EH (cell line): ENCODE measurements at regions not wholly inside any gene's neighbourhood (a gene's known extent, or its start where the extent isn't known, plus 50 kb on each side); places are given as distances from the start of the nearest gene placed in this dataset.

Experiments
- DNase-seq: peaks from one replicate; pipeline ENCODE4 v3.0.0-alpha.2; 2015; ENCODE audit warnings: low read depth

DNA sequence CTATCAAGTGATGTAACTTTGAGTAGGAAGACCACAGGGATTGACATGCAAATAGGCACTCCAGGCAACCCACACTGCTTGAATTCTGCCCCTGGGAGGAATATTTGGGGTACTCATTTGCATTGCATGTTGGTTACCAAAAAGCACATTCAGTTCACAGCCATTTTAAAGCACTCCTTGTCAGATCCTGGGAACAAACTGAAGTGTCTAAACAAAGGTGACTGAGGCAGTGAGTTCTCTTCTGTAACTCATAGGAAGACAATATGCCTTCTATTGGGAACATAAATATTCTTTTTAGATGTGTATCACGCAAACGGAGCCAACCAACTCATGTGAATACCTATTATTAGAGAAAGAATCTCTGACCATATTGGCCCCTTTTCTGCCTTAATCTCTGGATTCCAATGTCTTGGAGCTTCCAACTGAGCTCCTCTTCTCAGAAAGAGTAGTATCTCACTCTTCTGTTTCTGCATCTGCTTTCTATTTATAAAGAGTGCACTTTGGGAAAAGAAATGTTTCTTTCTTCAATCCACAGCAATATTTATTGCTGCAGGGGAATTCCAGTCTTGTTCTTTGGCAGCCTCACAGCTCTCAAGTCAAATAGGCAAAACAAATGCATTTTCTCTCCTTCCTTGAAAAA is 125.7 kb upstream of the NBEA start:
- DNase-seq: peak; percentile 66

DNA sequence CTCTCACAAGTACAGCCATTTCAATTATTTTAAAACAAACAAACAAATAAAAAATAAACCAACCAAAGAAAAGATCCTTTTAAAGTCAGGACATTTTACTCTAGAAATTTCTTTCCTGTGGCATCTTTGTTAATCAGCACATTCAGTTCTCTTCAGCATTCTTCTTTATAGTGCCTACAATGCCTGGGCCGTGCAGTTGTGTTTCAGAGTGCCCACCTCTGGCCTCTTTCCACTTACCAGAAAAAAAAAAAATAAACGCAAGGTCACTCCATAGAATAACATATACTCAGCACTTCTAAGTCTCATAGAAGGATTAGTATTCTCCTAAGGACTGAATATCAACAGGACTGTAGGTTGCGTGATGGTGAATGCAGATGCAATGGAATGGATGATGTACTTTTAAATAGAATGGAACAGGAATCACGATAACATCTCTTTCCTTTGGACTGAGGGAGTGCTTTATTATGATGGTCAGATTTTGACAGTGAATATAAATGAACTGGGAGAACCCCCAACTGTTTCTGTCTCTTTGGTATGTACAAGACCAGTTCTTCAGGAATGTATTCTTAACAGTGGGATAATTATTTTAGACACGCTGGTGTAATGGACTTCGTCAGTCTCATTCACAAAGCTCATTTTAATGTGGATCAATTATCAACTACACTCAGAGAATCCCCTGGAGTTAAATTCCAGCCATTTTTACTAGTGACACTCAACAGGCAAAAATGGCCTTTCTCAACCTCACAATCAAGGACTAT is 125.0 kb upstream of the NBEA start:
- peak; percentile 71 for DNase-seq

DNA sequence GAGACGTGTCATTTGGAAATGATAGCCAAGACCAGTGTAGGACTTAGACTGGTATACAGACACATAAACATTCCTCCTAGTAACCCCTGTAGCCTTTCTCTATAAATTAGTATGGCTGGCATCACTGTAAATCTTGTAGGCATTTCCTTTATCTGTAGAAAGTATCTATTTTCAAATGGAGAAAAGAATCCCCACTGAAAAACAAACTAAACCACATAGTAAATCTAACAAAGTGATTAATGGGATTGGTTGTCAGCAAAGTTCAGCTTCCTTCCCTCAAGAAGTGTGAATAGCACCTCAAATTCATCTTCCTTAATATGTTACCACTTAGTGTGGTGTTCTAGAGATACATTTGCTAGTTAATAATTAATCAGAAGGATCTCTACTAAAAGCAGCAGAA is 119.4 kb upstream of the NBEA start:
- DNase-seq: peak; percentile 5

DNA sequence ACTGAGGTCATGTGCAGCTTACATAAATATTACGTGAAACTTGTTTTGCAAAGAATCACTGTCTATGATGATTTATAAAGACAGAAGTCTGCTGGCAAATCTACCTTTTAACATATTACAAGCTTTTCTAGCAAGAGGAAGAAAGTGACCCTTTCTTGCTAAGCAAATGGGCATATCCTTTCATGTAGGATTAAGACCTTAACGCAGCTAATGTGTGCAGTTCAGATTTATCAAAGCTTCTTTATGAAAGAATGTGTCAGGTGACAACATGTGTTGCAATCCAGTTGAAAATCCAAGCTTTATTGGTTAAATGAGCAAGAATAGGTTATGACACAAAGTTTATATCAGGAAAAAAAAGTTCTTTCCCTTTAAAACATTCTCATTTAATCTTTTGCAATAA is 115.6 kb upstream of the NBEA start:
- DNase-seq: no peak

DNA sequence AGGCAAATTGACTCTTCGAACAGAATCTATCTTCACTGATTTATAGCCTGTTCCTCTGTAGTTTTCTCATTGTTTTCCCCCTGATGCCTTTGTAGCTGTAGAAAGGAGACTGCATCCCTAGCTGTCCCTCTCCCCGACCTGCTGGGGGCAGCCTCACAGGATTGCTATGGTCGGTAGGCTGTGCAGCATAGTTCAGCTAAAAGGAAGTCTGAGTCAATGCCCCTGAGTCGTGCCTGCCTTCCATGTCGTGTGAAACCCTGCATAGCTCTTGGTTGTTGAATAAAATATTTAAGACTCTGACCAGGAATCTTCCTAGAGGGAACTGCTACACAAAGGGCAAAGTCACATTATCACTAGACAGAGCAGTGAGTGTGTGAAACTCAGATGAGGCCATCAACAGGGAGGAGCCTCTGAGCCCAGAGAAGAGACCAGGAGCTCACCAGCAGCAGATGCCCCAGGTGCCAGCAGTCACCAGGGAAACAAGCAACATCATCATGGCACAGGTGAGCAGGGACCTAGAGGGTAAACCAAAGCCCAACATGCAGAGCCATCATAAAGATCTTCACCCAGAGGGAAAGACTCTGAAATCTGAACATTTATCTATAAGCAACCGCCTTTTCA is 108.4 kb upstream of the NBEA start:
- peak; percentile 64 for DNase-seq

DNA sequence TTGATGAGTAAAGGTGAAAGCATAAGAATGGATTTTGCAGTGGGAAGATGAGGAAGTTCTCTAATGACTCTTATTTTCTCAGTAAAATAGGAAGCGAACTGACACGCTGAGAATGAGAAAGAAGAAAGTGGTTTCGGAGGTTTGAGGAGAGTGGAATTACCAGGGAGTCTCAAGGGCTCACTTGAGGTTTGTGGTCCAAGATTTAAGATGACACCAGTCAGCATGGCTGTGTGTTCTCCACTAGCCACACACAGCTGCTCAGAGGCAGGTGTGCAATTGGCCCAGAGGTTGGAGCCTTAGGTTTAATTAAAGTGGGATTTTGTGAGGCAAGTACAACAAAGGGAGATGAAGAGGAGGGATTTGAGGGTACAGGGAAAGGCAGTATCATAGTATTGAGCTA is 99.6 kb upstream of the NBEA start:
- DNase-seq: no peak

DNA sequence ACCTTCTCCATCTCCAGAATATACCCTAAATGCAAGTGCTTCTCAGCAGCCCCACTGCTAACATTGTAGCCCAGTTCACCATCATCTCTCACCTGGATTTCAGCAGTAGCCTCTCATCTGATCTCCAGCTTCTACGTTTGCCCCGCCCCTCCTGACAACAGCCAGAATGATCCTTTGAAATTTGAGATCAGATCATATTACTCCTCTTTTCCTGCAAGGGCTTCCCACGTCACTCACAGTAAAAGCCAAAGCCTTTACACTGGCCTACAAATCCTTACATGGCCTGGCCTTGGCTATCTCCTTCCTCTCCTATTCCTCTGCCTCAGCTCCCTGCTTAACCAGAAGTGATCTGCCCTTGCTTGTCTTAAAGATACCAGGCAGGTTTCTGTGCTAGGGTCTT is 94.3 kb upstream of the NBEA start:
- DNase-seq: no peak

DNA sequence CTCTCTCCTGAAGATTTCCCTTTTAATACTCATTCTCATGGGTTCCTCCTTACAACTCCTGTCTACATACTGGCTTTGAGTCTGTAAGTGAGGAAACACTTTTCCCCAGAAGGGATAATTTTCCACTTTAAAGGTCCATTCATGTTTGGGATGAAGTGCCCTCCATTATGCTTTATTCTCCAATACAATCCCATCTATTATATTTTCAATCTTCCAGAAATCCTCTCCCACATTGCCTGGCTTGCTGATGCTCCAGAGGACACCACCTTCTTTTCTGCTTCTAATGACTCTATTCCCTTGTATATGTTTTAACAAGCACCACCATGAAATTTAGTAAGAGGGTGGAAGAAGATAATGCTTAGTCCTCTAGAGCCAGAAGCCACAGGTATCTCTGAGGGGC is 92.7 kb upstream of the NBEA start:
- DNase-seq: no peak

DNA sequence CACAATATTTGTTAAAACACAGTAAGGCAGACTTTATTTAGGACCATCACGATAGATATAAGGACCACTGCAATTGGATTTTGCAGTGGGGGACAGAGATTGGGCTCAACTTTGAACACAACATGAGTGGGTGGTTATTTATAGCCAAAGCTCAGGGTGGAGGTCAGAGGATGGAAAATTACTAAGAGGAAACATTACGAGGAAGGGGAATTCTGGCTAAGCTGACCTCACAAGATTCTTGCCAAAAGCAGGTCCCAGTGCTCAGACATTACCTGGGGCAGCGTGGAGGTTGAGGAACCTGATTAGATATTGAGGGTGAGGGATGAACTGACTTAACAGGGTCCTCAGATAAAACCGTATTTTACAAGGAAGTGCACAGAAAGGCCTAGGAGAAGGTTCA is 88.9 kb upstream of the NBEA start:
- no peak for DNase-seq

DNA sequence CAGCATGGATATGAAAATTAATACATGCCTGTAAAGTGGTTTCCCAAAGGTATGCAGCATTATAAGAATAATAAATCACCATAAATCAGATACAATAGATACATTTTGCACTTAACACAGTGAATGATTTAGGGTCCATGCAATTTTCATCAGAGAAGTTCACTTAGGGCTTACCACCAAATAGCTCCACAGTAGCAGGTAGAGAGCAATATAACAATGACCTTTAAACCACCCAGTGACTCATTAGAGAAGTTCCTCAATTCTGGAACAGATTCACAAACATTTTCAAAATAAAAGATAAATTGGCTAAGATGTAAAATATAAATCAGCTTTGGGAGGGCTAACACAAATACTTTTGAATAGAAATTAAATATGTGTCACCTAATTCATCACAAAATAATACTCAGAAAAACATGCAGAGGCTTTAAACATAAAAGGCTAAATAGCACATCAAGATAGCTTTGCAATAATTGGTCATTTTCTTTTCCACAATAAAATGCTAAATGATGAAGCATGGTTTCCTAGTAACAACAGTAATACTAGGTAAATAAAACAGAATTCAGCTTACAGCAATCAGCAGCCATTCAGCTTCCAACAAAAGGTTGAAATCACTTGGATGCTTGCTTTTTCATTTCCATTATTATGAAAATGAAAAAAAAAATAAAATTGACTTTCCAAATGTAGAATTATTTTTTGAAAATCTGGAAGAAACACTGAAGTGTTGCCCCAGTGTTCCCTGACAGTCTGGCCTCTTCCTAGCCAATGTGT is 84.3 kb upstream of the NBEA start:
- no peak for DNase-seq

DNA sequence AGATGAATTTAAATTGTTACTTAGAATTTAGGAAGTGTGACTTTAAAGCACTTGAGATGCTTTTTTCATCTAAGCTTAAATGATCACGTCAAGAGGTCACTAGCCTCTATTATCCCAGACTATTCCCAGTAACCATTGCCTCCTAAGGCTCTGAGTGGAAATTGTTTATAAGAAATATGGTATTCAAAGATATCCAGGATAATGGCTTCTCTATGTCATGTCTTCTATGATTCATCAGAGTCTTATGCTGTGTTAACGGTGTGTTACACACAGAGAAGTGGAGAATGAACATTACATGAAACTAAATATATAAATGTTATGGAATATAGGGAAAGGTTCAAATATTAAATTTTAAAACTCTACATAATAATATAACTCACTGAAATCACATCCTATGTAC is 79.8 kb upstream of the NBEA start:
- no peak for DNase-seq

DNA sequence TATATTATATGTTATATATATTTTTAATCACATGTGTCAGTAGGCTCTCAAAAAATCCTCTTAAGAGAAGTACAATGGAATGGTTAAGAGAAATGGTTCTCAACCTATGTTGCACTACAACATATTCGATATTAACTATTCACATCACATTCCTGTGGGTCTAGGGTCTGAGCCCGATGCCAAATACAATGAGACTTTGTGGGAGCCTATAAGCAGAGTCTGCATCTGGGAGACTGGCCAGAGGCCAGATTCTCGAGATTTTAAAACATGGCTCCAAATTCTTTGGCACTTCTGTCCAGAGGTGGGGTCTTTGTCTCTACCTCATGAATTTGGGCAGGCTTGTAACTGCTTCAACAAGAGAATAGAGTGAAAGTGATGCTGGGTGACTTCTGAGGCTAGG is 79.4 kb upstream of the NBEA start:
- no peak for DNase-seq

DNA sequence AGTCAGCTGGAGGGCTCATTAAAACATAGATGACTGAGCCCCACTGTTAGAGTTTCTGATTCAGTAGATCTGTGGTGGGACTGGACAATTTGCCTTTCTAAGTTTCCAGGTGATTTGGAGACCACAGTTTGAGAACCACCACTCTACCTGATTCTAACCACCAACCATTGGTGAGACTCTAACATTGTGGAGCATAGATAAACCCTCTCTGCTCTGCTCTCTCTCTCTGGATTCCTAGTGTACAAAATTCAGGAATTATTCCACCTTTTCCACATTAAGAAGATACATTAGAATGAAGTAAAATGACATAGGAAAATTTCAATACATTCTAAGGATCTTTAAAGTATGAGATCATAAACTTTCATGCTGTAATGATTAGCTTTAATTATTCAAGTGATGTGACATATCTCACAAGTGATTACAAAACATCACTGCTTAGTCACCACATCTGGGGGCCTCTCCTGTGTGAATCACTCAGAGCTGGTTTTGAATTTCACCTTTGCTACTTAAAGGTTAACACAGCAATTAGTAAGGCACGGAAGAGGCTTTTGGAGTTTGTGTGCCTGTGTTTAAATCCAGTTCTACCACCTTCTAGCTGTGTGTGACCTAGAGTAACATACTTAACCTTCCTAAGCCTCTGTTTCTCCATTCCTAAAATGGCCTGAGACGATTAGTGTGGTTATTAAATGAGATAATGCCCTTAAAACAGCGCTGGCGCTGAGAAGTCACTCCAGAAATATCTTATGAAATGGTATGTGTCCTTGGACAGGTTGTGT is 78.5 kb upstream of the NBEA start:
- peak; percentile 81 for DNase-seq

DNA sequence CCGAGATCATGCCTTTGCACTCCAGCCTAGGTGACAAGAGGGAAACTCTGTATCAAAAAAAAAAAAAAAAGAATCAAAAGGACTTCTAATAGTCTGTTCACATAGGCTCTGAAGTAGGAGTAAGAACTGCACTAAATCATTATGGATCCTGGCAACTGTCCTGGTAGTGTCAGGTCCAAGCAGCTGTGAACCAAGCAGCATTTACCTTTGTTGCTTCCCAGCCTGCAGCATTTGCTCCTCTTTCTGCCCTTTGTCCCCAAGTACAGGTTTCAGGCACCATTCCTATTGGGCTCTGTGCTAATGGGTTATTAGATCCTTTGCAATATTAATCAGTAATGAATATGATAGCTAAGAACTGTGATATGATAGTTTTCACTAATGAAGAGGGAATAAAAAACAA is 77.4 kb upstream of the NBEA start:
- no peak for DNase-seq

DNA sequence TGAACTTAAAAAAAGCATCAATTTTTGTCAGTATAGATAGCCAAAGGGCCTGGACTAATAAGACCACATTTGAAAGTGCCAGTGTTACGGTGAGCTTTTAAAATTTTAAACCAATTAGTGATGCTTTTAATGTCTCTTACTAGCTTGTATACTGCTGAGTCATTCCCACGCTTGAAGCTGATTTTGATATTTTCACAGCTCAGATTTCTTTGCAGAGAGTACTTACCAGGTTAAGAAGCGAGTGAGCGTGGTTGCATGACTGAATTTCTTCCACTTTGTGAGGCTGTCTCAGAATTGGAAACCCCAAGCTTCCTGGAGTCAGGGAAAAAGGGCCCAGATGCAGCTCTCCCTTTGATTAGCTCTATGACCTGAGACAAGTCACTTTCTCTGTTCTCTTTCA is 74.5 kb upstream of the NBEA start:
- peak; percentile 45 for DNase-seq

DNA sequence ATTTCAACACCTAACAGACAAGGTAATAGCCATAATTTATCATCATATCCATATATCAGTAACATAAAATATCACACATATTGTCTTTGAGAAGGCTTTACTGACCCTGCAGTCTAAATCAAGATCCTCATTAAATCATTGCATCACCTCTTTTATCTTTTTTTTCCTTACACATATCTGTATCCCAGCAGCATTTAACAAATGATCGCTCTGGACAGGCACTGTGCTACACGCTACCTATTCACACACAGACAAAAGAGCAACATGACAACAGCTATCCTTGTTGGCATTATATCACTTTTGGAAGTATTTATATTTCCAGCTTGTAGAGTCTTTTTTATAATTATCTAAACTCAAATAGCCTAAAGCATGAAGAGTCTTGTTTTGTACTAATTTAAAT is 73.3 kb upstream of the NBEA start:
- no peak for DNase-seq

DNA sequence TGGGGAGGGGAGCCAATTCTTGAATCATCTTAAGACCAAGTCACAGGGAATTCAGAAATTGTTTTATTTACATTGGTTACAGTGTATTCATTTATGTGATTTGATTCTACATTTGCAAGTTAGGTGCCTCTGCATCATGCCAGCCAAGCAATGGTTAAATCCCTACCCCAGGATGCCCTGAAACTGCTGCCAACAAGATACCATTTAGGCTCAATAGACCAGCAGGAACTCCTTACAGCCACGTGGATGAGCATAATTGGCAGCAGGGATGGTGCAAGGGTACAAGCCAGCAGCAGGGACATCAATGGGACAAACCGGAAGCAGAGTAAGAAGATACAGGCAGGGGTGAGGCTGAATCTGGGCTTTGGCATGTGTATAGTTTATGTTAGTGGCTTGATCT is 72.4 kb upstream of the NBEA start:
- DNase-seq: no peak

DNA sequence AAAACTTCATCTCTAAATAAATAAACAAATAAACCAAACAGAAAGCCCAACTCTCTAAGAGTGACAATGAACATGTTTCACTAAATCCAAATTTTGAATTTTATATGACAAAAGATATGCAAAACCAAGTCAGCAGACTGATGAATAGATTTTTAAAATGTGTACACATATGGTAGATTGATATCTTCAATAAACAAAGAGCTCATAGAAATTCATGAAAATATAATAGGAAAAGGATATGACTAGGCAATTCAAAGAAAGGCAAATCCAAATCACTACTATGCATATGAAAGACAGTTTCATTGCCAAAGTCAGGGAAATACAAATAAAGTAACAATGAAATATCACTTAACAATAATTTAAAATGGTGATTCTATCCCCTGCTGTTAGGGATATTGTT is 63.7 kb upstream of the NBEA start:
- no peak for DNase-seq

DNA sequence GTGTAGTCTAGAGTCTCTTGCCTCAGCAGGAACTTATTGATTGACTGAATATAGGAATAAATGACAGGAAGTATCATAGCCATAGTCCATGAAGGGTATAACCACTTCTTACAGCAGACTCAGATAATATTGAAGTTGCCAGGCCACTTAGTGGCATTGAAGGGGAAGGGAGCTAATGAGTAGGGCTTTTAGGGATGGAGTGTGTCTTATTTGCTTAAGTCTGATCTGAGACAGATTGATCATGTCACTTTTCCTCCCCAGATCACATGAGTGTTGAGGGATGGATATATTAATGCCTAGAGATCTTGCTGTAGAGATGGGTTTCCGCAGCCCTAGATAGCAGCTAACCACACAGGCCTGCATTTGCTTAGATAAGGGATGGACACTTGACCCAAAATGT is 62.2 kb upstream of the NBEA start:
- no peak for DNase-seq

DNA sequence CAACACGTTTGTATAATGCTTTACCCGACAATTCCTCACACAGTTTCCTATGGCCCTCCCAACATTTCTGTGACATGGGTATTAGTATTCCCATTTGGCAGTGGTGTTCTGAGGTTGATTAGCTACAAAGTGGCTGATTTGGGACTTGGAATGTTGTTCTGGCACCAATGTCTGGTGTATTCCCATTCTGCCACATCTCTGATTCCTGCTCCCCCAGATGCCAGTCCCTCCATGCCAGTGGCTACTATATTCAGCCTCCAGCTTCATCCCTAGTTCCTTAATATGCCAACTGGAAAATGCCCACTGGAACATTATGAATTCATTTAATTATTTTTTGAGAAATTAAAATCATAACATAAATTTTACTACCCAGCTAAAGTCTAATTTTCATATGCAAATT is 60.6 kb upstream of the NBEA start:
- no peak for DNase-seq

DNA sequence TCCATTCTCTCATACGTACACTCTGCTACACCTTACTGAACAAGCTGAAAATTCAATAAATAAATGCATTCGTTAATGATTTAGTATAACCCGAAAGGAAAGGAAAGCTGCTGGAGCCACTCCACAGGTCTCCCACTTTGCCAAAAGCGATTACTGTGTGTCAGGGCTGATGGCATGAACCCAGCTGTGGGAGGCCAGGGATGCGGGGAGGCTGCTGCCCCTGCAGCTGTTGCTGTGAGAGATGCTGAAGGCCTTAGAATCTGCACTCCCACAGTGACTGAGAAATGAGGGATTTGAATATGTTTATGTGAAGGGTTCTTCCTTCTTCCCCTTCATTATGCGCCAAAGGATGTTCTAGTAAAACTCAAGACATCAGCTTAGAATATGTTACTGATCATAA is 58.7 kb upstream of the NBEA start:
- DNase-seq: no peak

DNA sequence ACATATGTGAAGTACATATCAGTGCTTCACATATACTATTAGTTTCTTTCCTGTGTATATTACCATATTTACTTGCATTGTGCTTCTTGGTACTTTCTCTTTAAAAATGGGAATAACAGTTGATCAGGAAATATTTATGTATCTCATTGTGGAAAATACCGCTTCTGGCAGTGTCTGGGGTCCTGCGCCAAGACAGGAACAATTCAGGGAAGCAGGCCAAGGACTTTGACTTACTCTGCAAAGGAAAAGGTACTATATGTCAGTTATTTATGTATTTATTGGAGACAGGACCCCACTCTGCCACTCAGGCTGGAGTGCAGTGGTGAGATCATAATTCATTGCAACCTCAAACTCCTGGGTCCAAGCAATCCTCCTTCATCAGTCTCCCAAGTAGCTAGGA is 57.7 kb upstream of the NBEA start:
- DNase-seq: no peak
